Esophagus squamous epithelium (tissue), 4 donors: ENCODE measurements at regions not wholly inside any gene's neighbourhood (a gene's known extent, or its start where the extent isn't known, plus 50 kb on each side); places are given as distances from the start of the nearest gene placed in this dataset.

Experiments
- POLR2A ChIP-seq, 4 donors: fragments of 450-650 bp; IDR thresholded peaks; one replicate each; pipeline ENCODE4 v1.6.1; 2017; ENCODE audit warnings: antibody characterized with exemption in 4 of 4, mild to moderate bottlenecking in 4 of 4, moderate library complexity in 3 of 4
- TF ChIP-seq, protein P1 (sequence below), 6 experiments: fragments of 450-650 bp in 4 of 6; fragments of 200-600 bp in 2 of 6; sonication (generic) in 2 of 6; IDR thresholded peaks; one replicate each; pipeline ENCODE4 v1.5.1; 2016 to 2019; ENCODE audit warnings: antibody characterized with exemption in 6 of 6, mild to moderate bottlenecking in 4 of 6, moderate library complexity in 4 of 6

DNA sequence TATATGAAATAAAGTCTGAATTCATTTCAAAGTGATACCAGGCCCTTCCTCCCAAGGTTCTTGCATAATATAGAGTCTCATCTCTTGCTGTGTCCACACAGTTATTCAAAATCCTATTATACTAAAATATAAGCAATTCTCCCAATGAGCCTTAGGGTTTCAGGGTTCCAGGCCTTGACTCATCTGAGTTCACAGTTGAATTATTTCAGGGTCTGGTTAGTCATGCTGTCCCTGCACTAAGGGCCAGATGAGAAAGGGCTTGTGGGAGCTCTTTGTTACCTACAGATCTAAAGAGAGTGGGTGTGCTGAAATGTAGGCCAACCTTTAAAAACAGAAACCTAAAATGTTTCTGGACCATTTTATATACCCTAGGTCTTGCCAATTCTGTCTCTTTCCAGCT, 337.5 kb upstream of the LRRC7 start:
- TF ChIP-seq, protein P1, sequence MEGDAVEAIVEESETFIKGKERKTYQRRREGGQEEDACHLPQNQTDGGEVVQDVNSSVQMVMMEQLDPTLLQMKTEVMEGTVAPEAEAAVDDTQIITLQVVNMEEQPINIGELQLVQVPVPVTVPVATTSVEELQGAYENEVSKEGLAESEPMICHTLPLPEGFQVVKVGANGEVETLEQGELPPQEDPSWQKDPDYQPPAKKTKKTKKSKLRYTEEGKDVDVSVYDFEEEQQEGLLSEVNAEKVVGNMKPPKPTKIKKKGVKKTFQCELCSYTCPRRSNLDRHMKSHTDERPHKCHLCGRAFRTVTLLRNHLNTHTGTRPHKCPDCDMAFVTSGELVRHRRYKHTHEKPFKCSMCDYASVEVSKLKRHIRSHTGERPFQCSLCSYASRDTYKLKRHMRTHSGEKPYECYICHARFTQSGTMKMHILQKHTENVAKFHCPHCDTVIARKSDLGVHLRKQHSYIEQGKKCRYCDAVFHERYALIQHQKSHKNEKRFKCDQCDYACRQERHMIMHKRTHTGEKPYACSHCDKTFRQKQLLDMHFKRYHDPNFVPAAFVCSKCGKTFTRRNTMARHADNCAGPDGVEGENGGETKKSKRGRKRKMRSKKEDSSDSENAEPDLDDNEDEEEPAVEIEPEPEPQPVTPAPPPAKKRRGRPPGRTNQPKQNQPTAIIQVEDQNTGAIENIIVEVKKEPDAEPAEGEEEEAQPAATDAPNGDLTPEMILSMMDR (IDR thresholded peaks at IDR 0.05): no peak
- TF ChIP-seq POLR2A (IDR thresholded peaks at IDR 0.05): no peak
